ENCODE measurements at regions not wholly inside any gene's neighbourhood (a gene's known extent, or its start where the extent isn't known, plus 50 kb on each side); places are given as distances from the start of the nearest gene placed in this dataset.

DNA sequence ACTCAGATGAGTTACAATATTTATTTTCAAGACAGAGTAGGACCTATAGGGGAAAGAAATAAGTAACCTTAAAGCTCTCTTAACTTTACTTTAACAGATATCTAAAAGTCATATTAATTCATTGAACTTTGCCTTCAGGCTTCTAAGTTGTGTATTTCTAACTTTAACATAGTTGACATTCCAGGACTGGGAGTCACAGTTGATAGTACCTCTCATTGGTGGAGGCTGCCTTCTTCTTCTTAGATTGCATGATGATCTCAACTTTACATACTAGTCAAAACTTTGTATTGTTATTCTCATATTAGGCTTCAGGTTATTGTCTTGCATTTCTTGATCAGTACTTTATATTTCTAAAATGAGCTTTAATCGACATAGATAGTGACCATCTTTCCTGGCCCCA is 350.1 kb upstream of the KIF2B start:
- TF ChIP-seq, protein P1, sequence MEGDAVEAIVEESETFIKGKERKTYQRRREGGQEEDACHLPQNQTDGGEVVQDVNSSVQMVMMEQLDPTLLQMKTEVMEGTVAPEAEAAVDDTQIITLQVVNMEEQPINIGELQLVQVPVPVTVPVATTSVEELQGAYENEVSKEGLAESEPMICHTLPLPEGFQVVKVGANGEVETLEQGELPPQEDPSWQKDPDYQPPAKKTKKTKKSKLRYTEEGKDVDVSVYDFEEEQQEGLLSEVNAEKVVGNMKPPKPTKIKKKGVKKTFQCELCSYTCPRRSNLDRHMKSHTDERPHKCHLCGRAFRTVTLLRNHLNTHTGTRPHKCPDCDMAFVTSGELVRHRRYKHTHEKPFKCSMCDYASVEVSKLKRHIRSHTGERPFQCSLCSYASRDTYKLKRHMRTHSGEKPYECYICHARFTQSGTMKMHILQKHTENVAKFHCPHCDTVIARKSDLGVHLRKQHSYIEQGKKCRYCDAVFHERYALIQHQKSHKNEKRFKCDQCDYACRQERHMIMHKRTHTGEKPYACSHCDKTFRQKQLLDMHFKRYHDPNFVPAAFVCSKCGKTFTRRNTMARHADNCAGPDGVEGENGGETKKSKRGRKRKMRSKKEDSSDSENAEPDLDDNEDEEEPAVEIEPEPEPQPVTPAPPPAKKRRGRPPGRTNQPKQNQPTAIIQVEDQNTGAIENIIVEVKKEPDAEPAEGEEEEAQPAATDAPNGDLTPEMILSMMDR (tag by site-specific recombination; IDR thresholded peaks at IDR 0.05): no peak
- TF ChIP-seq, protein P2, sequence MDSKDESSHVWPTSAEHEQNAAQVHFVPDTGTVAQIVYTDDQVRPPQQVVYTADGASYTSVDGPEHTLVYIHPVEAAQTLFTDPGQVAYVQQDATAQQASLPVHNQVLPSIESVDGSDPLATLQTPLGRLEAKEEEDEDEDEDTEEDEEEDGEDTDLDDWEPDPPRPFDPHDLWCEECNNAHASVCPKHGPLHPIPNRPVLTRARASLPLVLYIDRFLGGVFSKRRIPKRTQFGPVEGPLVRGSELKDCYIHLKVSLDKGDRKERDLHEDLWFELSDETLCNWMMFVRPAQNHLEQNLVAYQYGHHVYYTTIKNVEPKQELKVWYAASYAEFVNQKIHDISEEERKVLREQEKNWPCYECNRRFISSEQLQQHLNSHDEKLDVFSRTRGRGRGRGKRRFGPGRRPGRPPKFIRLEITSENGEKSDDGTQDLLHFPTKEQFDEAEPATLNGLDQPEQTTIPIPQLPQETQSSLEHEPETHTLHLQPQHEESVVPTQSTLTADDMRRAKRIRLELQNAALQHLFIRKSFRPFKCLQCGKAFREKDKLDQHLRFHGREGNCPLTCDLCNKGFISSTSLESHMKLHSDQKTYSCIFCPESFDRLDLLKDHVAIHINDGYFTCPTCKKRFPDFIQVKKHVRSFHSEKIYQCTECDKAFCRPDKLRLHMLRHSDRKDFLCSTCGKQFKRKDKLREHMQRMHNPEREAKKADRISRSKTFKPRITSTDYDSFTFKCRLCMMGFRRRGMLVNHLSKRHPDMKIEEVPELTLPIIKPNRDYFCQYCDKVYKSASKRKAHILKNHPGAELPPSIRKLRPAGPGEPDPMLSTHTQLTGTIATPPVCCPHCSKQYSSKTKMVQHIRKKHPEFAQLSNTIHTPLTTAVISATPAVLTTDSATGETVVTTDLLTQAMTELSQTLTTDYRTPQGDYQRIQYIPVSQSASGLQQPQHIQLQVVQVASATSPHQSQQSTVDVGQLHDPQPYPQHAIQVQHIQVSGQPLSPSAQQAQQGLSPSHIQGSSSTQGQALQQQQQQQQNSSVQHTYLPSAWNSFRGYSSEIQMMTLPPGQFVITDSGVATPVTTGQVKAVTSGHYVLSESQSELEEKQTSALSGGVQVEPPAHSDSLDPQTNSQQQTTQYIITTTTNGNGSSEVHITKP (tag by site-specific recombination; IDR thresholded peaks at IDR 0.05): no peak
- TF ChIP-seq ZNF239 (tag by site-specific recombination; IDR thresholded peaks at IDR 0.05) (no peak), ZNF23 (tag by site-specific recombination; IDR thresholded peaks at IDR 0.05; ENCODE audit: borderline replicate concordance) (no peak), KLF9 (tag by site-specific recombination; IDR thresholded peaks at IDR 0.05; ENCODE audit: low read depth) (no peak), ZNF274 (IDR thresholded peaks at IDR 0.05; ENCODE audit: low read length) (no peak), ZNF274 (tag by site-specific recombination; IDR thresholded peaks at IDR 0.05; ENCODE audit: borderline replicate concordance) (no peak), ZFP3 (tag by site-specific recombination; IDR thresholded peaks at IDR 0.05; ENCODE audit: low read depth) (no peak), HOXD13 (CRISPR knock-in tag; IDR thresholded peaks at IDR 0.05; ENCODE audit: borderline replicate concordance) (no peak), HOXC10 (CRISPR knock-in tag; IDR thresholded peaks at IDR 0.05) (no peak), ZNF510 (tag by site-specific recombination; IDR thresholded peaks at IDR 0.05; ENCODE audit: insufficient replicate concordance) (no peak), ZNF169 (tag by site-specific recombination; IDR thresholded peaks at IDR 0.05) (no peak), ZNF248 (tag by site-specific recombination; IDR thresholded peaks at IDR 0.05) (no peak)
- TF ChIP-seq, protein P3, sequence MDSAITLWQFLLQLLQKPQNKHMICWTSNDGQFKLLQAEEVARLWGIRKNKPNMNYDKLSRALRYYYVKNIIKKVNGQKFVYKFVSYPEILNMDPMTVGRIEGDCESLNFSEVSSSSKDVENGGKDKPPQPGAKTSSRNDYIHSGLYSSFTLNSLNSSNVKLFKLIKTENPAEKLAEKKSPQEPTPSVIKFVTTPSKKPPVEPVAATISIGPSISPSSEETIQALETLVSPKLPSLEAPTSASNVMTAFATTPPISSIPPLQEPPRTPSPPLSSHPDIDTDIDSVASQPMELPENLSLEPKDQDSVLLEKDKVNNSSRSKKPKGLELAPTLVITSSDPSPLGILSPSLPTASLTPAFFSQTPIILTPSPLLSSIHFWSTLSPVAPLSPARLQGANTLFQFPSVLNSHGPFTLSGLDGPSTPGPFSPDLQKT (IDR thresholded peaks at IDR 0.05; ENCODE audit: borderline replicate concordance, low read depth, low read length): no peak
